HG03457 (cell line): ENCODE measurements at regions not wholly inside any gene's neighbourhood (a gene's known extent, or its start where the extent isn't known, plus 50 kb on each side); places are given as distances from the start of the nearest gene placed in this dataset.

Experiments
- ATAC-seq: cut with Tn5 transposase; IDR thresholded peaks from one replicate; pipeline ENCODE4 v1.9.1; 2021; ENCODE audit warnings: moderate number of reproducible peaks; ENCODE audit not compliant: unreplicated experiment

DNA sequence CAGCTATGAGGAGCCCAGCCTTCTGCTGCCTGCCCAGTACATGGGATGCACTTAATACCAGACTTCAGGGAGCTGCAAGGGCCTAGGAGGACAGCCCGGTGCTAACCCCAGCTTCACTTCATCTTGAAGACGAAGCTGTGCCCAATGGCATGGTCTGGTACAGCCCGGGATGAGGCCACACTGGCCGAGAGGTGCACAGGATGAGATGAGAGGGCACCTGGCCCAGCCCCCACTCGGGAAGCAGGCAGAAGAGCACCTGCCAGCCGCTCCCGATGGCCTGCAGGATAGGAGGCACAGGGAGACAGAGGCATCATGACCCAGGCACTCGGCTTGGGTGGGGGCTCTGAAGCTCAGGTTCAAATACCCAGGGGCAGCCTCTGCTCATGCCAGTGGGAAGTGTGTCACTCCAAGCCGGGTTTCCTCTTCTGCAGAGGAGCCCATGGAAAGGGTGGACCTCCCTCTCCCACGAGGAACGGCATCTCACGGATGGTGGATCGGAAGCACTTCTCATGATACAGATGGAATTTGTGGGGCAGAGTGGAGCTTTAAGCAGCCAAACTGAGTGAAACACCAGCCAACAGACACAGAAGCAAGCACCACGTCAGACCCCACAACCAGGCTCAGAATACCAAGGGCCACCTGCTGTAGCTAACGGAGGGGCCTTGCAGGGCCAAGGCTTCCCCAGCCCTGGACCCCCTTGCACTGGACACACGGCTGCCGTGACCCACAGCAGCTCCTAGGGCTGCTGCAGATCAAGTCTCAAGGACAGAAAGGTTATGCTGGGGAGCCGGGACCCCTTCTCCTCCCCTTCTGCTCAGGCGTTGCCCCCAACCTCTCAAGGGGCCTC, 875.2 kb downstream of the BRD1 start:
- ATAC-seq, result no peak

DNA sequence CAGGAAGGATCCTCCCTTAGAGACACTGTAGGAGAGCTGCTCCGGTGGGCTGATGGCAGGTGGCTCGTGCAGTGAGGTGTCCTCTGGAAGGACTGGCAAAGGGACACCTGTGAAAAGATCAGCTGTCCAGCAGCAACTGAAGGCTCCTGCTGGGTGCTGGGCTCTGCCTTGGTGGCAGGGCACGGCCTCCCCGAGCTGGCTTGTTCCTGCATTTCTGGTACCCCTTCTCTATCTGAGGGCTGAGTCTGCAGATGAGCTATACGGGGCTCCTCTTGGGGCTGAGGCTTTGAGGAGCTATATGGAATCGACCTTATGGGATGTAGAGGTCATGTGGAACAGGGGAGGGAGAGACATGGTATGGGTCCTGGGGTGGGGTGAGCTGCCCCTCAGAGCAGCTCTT, 875.8 kb downstream of the BRD1 start:
- ATAC-seq, result no peak

DNA sequence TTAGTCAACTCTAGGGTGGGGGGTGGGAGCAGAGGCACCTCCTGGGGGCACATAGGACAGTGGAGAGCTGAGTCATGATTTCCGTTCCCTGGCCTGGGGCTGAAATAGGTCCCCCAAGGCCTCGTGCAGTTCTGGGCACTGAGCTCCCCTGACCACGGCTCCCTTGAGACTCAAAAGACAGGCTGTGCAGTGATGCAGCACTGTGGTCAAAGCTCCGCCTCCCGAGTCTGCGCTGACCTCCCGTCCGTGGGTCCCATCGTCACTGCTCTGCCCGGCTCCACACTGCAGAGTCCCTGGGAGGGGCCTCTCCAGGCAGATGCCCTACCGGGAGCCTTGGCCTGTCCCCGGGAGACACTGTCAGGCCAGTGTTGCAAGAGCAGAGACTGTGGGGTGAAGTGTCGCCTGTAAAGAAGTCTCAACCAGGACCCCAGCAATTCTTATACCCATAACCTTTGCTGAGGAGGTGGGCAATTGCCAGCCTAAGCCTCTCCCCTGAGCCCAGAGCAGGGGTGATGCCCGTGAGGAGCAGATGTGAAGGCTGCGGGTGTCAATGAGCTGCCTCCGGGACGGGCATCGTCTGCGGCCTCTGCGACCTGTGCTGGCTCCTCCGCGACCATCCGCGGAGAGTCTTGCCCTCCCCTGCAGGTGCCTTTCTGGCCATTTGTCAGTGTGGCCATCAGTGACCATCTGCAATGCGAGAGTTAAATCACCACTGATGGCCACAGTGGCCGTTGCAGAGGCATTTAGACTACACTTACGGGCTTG, 877.3 kb downstream of the BRD1 start:
- no peak for ATAC-seq

DNA sequence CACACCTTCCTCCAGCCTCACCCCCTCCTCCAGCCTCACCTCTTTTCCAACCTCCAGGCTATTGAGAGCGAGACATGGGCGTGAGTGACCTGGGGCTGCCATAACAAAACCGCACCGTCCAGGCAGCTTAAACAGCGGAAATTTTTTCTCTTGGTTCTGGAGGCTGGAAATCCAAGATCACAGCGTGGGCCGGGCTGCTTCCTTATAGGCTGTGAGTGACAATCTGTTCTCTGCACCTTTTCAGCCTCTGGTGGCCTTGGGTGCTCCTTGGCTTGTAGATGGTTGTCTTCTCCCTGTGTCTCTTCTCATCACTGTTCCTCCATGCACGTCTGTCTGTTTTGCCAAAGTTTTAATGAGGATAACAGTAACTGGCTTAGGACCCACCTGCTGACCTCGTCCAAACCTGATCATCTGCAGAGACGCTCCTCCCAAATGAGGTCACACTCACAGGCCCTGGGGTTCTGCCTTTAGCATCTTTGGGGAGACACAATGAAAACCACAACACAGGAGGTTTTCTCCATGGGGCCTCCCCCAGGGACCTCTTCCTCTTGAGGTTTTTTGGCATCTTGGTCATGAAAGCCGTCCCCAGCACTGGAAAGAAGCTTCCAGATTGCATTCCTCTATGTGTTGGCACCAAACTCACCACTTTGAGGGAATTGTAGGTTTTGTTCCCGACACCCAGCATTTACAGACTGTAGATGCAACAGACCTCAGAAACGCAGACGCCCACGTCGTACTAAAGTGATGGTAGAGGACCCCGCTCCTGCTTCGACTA, 878.1 kb downstream of the BRD1 start:
- no peak for ATAC-seq

DNA sequence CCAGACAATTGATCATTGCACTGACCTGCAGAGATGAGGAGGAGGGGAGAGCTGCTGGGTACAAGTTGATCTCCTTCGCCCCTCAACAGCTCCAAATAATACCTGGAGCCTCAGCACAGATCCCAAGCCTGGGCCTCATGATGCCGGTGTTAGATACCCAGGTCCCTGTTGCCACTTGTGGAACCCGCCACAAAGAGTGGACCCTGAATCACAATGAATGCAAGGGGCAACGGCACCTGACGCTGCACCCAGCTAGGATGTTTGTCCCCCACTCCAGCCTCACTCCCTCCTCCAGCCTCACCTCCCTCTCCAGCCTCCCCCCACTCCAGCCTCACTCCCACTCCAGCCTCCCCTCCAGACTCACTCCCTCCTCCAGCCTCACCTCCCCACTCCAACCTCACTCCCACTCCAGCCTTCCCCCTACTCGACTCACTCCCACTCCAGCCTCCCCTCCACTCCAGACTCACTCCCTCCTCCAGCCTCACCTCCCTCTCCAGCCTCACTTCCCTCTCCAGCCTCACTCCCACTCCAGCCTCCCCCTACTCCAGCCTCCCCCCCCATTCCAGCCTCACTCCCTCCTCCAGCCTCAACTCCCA, 879.0 kb downstream of the BRD1 start:
- ATAC-seq, result no peak

DNA sequence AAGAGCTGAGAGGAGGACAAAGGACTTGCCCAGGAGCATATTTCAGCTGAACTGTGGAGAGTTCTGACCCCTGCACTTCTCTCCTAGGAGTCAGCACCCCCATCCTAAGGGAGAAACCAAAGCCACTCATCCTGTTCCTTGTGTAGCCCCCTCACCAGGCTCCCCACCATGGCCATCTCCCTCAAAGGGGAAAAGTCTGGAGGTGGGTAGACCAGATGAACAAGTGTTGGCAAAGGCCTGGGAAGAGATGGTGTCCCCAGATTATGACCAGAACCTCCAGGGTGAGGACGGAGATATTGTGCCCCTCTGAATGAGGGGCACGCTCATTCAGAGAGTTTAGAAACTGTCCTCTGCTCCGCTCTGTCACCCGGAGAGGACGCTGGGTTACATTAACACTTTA, 880.0 kb downstream of the BRD1 start:
- no peak for ATAC-seq

DNA sequence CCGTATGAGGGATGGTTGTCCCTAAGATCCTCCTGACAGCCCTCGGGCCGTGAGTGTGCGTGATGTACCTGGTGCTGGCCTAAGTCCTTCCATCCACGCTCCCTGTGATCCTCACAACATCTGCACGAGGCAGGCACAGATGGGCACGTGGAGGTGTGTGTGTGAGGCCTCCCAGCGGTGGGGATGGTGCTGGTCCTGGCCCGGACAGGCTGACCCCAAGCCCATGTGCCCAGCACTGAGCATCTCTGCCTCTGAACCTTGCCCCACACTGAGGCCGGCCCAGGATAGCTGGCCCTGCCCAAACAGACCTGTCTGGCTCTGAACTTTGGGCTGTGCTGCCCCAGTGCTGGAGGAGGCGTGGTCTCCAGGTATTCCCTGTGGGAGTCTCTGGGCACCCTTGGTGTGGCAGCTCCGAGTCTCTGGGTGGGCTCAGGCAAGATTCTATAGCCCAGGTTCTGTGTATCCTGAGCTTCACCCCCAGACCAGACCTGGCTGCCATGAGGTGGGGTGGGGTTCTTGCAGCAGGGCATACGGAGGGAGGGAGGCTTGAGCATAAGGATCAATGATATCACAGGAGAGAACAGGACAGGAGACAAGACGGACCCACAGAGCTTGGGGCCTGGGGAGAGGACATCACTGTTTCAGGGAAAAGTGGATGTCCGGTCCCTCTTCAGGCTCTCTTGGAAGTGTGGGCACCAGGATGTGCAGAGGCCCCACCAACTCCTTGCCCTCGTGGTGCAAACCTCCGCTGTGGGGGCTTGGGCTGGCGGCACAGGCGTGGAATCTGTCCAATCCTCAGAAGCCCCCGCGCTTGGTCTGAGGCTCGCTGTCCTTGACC, 881.8 kb downstream of the BRD1 start:
- ATAC-seq, result no peak

DNA sequence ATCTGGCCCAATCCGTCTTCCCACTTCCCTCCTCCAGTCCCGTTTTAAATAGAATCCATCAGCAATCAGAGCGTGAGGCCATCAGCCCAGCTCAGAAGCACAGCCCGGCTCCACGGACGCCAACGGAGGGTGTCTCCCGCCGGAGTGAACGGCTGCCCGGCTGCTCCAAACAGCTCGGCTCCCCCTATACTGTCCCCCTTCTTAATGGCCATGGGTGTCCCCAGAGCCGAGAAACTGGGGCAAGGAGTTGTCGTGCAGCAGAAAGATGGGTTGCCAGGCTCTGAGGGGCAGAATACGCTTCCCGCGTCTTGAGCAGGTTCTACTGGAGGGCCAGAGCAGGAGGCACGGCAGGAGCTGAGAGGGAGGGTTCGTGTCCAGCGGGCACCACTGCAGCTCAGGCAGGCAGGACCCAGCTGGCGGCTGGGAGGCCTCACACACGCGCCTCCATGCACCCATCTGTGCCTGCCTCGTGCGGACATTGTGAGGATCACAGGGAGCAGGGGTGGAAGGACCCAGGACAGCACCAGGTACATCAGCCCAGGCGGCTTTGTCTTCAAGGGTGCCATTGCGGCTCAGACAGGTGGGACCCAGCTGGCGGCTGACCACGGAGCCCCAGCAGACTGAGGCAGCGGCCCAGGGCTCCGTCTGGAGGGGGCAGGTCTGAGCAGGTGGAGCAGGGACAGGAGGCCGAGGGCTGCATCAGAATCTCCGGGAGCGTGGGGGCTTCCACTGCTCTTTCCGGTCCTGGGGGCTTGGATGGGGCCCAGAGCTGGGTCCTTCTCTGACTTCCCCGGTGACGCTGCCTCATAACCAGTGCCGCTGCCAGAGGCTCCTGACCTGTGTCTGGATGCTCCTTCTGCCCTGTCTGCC, 882.7 kb downstream of the BRD1 start:
- no peak for ATAC-seq

DNA sequence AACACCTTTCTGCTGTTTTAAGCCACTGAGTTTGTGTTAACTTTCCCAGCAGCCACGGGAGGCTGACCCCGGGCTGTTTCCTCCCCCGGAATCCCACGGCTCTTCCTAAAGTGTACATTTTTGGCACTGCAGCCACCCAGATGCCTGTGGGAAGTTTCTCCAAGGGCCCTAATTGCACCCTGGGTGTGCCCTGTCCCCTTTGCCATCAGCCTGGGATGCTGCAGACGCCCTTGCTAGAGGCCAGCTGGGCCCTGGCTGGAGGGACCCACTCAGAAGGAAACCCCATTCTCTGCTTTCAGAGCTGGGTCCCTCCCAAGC, 883.3 kb downstream of the BRD1 start:
- no peak for ATAC-seq

DNA sequence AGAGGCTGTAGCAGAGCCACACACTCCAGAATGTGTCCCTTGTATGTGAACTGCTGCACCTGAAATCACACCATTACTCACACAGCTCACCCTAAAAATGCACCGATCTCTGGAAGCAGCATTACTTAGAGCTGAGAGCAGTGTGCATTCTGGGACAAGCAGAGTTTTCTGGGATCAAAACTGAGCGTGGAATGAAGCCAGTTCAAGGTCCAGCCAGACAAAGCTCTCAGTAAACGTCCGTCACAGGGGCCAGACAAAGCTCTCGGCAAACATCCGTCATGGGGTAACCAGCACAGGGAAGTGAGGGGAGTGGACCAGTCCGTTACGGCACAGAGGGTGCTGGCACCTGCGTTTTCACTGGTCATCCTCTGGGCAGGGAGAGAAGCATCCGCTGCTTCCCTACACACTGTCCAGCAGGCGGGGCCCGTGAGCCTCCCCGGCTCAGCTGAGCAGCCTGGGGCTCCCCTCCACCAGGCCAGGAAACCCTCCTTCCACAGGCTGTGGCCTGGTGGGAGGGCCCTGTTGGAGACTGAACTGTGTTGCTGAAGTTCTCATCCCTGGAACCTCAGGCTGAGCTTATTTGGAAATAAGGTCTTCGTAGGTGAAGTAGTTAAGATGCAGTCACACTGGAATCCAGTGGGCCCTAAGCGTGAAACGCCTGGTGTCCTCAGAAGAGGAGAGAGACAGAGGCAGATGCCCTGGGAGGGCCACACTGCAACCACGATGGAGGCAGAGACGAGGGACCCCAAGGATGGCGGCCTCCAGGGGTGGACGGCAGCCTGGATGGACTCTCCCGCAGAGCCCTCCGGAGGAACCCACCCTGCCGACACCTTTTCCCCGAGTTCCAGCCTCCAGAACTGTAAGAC, 883.9 kb downstream of the BRD1 start:
- no peak for ATAC-seq

DNA sequence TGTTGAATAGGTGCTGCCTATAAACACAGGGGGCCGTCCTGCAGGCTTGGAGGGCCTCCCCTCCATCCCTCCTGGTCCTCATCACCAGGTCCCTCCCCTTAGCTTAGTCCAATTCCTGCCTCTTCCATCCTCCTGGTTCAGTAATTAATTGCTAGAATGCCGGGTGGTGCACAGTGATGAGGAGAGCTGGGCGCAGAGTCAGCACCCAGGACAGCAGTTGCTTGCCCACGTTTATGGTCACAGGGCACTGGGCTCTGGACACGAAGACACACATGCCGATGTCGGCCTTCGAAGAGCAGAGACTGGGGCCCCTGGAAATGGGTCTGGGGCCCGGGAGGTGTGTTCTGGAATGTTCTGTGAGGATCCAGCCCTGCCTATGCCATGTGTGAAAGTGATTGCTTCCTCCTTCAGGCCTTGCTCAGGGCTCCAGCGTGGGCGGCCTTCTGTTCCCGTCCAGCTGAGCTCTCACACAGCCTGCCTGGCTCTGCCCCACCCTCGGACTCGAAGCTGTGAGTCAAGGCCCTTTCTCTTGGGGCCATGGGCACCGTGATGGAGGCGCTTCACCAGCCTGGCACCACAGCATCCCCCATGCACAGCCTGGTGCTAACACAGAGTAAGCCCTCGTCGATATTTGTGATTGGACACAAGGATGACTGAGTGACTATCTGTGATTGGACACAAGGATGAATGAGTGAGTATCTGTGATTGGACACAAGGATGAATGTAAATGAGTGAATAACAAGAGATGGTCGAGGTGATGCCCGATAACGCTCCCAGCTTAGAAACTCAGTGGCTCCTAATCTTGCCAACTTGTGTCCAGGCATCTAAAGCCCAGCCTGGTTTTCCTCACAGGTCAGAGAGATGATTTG, 884.7 kb downstream of the BRD1 start:
- ATAC-seq, result no peak

DNA sequence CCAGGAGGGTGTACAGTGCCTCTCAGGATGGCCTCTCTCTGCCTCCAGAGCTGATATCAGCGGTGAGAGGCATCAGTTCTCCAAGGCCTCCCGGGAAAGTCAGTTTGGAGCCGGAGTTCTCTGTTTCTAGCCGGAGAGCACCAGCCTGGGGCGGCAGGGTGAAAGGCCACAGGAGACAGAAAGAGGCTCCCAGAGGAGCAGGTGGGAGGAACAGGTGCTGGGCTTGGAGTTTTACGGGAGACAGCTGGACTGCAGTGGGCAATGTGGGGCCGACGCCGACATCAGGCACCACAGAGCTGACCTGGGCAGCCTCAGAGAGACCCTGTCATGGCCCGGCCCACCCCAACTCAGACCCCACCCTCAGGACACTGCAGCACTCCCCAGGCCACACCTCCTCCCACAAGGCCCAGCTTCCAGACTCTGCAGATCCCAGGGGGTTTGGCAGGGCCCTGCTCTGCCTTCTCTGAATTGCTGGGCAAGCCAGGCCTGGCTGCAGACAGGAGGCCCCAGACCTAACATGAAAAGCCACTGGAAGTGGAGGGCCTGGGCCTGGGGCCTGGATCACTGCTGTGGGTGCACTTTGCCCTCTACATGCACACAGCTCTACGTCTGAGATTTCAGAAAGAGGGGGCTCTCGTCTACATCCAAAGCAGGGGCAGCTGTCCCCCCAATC, 885.6 kb downstream of the BRD1 start:
- ATAC-seq, result no peak

DNA sequence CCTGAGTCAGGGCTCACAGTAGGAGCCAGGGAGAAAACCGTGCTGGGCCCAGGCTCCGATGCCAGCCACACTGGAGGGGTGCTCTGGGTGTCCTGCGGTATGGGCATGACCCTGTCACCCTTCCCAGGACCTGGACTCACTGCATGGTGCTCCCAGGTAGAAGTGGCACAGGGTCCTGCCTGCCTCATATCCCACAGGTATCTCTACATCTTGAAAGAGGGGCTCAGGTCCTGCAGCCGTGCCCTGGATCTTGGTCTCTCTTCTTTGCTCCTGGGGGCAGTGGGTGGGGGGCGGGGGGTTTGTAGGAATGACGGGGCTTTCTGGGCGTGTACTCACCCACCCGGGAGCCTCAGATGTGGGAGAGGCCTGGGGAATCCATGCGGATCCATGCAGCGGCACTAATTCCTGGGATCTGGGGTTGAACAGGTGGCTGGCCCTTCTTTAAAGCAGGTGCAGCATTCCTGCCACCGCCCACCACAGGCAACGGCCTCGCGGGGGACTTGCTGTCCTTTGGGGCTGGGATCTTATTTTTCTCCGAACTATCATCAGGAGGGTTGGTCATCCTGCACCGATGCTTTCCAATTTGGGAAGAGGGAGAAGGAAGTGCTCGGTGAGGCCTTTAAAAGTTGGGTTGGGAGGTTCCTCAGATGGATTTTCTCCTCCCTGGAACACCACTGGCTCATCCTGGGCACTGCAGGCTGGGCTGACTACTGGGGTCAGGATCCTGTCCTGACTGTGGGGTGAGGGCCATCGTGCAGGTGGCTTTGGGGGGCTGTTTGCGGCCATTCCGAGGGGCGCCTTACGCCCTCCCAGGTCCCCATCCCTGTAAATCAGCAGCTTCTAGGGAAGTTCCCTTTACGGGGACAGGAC, 886.4 kb downstream of the BRD1 start:
- no peak for ATAC-seq

DNA sequence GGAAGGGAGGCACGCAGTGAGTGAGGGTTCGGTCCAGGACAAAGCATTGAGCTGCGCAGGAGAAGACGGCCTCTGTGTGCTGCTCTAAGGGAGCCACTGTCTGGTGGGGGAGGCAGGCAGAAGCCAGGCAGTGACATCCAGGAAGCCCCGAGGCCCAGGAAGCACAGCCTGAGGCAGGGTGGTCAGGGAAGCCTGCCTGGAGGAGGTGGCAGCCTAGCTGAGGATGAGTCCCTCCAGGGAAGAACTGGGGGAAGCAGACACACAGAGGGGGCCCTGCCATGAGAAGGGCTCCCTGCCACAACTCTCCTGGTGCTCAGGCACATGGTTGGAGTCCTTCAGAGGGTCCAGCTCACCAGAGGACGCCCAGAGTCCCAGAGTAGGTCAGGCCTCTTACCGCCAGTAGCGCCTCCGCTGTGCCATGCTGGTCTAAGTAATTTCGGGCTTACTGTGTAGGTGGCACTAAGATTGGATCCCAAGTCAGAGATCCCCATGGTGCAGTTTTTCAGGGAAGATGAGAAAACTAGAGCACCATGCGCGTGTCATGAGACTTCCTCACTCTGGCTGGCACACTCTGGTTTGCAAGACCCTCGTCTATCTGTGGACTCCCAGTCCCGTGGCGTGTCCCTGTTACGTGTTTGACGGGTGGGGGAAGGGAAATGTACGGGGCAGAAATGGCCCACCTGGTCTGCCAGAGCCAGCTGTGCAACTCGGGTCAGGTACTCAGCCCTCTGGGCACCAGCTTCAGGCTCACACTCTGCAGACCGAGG, 887.2 kb downstream of the BRD1 start:
- ATAC-seq, result no peak
